ENCODE measurements at regions not wholly inside any gene's neighbourhood (a gene's known extent, or its start where the extent isn't known, plus 50 kb on each side); places are given as distances from the start of the nearest gene placed in this dataset.

- no peak for TF ChIP-seq POLR2A (IDR thresholded peaks at IDR 0.05)
- TF ChIP-seq, protein P1, sequence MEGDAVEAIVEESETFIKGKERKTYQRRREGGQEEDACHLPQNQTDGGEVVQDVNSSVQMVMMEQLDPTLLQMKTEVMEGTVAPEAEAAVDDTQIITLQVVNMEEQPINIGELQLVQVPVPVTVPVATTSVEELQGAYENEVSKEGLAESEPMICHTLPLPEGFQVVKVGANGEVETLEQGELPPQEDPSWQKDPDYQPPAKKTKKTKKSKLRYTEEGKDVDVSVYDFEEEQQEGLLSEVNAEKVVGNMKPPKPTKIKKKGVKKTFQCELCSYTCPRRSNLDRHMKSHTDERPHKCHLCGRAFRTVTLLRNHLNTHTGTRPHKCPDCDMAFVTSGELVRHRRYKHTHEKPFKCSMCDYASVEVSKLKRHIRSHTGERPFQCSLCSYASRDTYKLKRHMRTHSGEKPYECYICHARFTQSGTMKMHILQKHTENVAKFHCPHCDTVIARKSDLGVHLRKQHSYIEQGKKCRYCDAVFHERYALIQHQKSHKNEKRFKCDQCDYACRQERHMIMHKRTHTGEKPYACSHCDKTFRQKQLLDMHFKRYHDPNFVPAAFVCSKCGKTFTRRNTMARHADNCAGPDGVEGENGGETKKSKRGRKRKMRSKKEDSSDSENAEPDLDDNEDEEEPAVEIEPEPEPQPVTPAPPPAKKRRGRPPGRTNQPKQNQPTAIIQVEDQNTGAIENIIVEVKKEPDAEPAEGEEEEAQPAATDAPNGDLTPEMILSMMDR (IDR thresholded peaks at IDR 0.05) = no peak
Observed at GRCh38 chr2:120498576-120499394, 152.8 kb downstream of the INHBB start.
